ENCODE measurements at regions not wholly inside any gene's neighbourhood (a gene's known extent, or its start where the extent isn't known, plus 50 kb on each side); places are given as distances from the start of the nearest gene placed in this dataset.
"Not testable (repeated sequence)": the region's sequence is repeated elsewhere in the genome, so short reads cannot be mapped to it uniquely, and the experiment has no call there.

- no peak for DNase-seq (ENCODE audit: extremely low spot score)
- ChIA-PET CTCF (no interaction called here), POLR2A (no interaction called here)
- TF ChIP-seq CTCF (IDR thresholded peaks at IDR 0.05; ENCODE audit: control extremely low read depth, extremely low read depth, low read depth, missing control alignments) = no peak
Measured at GRCh38 chr7:122248472-122248871, 56.1 kb downstream of the FEZF1 start.

GRCh38 chr7:122238729-122239128, 65.8 kb downstream of the FEZF1 start:
- DNase-seq (ENCODE audit: extremely low spot score) = not testable (repeated sequence)

GRCh38 chr7:122238297-122238696, 66.3 kb downstream of the FEZF1 start:
- DNase-seq (ENCODE audit: extremely low spot score); POLR2A ChIA-PET: not testable (repeated sequence)
- CTCF ChIA-PET = interaction anchor here (0.7 kb wide), 1 partner anchor 7 kb away, joined by 3 read pairs; no protein-coding TSS in a partner anchor

More at GRCh38 chr7:122238729-122239128, 65.8 kb downstream of the FEZF1 start:
- POLR2A ChIA-PET, CTCF ChIA-PET: not testable (repeated sequence)

GRCh38 chr7:122225874-122226273, 78.7 kb downstream of the FEZF1 start:
- DNase-seq (ENCODE audit: extremely low spot score) = no peak
- no peak for TF ChIP-seq CTCF (IDR thresholded peaks at IDR 0.05; ENCODE audit: control extremely low read depth, extremely low read depth, low read depth, missing control alignments)
- CTCF ChIA-PET = interaction anchor here (2.1 kb wide), 1 partner anchor 13 kb away, joined by 9 read pairs; no protein-coding TSS in a partner anchor
- POLR2A ChIA-PET = no interaction called here

GRCh38 chr7:122219253-122219865, 75.3 kb upstream of the AASS start:
- POLR2A ChIA-PET = no interaction called here

GRCh38 chr7:122217125-122217524, 73.1 kb upstream of the AASS start:
- no peak for DNase-seq (ENCODE audit: extremely low spot score)
- ChIA-PET CTCF (interaction anchor here (1.0 to 5.4 kb wide), 5 partner anchors 9 to 315 kb away, joined by 3 to 38 read pairs (median 5); no protein-coding TSS in a partner anchor), POLR2A (no interaction called here)
- TF ChIP-seq CTCF (IDR thresholded peaks at IDR 0.05; ENCODE audit: control extremely low read depth, extremely low read depth, low read depth, missing control alignments) = no peak

More at GRCh38 chr7:122219253-122219865, 75.3 kb upstream of the AASS start:
- peak; percentile 64 for TF ChIP-seq CTCF (IDR thresholded peaks at IDR 0.05; ENCODE audit: control extremely low read depth, extremely low read depth, low read depth, missing control alignments)
- no peak for DNase-seq (ENCODE audit: extremely low spot score)
- CTCF ChIA-PET = interaction anchor here (1.2 to 5.4 kb wide), 5 partner anchors 73 to 316 kb away, joined by 3 to 38 read pairs (median 10); no protein-coding TSS in a partner anchor

- ChIA-PET CTCF (interaction anchor here (0.9 to 2.1 kb wide), 4 partner anchors 10 to 321 kb away, joined by 3 to 9 read pairs (median 4); no protein-coding TSS in a partner anchor), POLR2A (no interaction called here)
- no peak for TF ChIP-seq CTCF (IDR thresholded peaks at IDR 0.05; ENCODE audit: control extremely low read depth, extremely low read depth, low read depth, missing control alignments)
- no peak for DNase-seq (ENCODE audit: extremely low spot score)
Measured at GRCh38 chr7:122212754-122213153, 68.7 kb upstream of the AASS start.

All from GM10248 (cell line).